T-helper 2 cell treated with Interferon-gamma antibody and Interleukin-4, amounts not matched to agents 5 μg/mL and 100 μg/mL, for 36 hours (primary cell): ENCODE measurements at regions not wholly inside any gene's neighbourhood (a gene's known extent, or its start where the extent isn't known, plus 50 kb on each side); places are given as distances from the start of the nearest gene placed in this dataset.

Source experiments
- DNase-seq: peaks from one replicate; pipeline ENCODE4 v3.0.0; 2021; ENCODE audit warnings: low spot score
- H3K27ac Mint-ChIP-seq: one replicate; pipeline ENCODE4 v1.8.0; 2021; ENCODE audit warnings: mild to moderate bottlenecking, mixed read lengths
- H3K27me3 Mint-ChIP-seq: one replicate; pipeline ENCODE4 v1.8.0; 2021; ENCODE audit warnings: low read depth, mixed read lengths
- H3K36me3 Mint-ChIP-seq: one replicate; pipeline ENCODE4 v1.8.0; 2021; ENCODE audit warnings: low read depth, mixed read lengths
- H3K4me1 Mint-ChIP-seq: one replicate; pipeline ENCODE4 v1.8.0; 2021; ENCODE audit warnings: low read depth, mixed read lengths
- H3K4me3 Mint-ChIP-seq: one replicate; pipeline ENCODE4 v1.8.0; 2022; ENCODE audit warnings: mild to moderate bottlenecking, moderate library complexity, mixed read lengths
- H3K9me3 Mint-ChIP-seq: one replicate; pipeline ENCODE4 v1.8.0; 2021; ENCODE audit warnings: mixed read lengths

DNA sequence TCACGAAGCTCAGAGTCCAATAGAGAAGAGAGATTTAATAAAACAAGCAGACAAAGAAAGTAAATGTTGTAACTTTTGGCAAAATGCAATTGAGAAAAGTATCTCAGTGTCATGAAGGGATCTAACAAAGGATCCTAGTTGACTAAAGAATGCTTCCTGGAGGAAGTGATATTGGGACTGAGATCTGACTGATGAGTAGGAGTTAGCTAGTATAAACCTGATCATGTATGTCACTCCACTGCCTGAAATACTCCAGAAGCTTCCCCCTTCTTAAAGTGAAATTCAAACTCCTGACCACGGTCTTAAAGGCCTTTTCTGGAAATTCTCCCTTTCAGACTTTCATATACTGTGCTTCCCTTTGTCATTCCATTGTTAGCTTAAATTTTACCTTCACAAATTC, 1102.4 kb upstream of the ZEB2 start:
- DNase-seq, result no peak
- Mint-ChIP-seq H3K36me3 (no peaks in the 10 kb centered on the region), H3K4me3 (no peak overlapping the region), H3K4me1 (no peaks in the 10 kb centered on the region), H3K27ac (no peak overlapping the region), H3K9me3 (no peaks in the 10 kb centered on the region), H3K27me3 (no peaks in the 10 kb centered on the region)

DNA sequence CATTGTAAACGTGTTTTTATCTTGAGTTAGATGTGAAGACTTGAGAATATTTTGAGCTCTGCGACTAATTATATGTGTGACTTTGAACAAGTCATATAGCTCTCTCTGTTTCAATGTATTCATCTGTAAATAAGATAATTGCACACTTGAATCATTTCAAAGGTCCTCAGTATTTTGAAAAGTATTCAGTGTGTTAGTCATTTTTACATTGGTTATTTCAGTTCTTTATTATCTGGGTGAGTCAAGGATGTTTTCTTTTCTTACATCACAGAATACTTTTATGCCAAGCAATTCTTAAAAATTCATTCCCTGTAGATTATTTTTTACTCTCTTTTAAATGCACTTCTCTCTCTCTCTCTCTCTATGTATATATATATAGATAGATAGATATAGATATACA, 1098.0 kb upstream of the ZEB2 start:
- no peak for DNase-seq
- Mint-ChIP-seq H3K4me3 (no peak overlapping the region), H3K27ac (no peak overlapping the region), H3K36me3 (no peaks in the 10 kb centered on the region), H3K4me1 (no peaks in the 10 kb centered on the region), H3K27me3 (no peaks in the 10 kb centered on the region), H3K9me3 (peaks cover 4% of the 10 kb centered on the region)

DNA sequence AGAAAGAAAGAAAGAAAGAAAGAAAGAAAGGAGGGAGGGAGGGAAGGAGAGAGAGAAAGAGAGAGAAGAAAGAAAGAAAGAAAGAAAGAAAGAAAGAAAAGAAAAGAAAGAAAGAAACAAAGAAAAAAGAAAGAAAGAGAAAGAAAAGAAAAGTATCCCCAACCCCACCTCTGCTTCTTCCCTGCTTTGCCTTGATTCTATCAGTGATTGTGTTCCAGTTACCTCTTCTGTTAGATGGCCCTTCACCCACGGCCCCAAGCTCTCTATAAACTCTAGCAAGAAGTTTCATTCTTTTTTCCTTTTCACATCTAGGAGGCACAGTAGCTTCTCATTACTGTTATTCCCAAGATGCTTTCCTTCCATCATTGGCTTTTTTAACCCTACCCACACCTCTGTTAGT, 1097.5 kb upstream of the ZEB2 start:
- Mint-ChIP-seq H3K36me3 (no peaks in the 10 kb centered on the region), H3K27me3 (no peaks in the 10 kb centered on the region), H3K4me1 (no peaks in the 10 kb centered on the region), H3K27ac (no peak overlapping the region), H3K4me3 (no peak overlapping the region), H3K9me3 (peaks cover 4% of the 10 kb centered on the region)
- no peak for DNase-seq

DNA sequence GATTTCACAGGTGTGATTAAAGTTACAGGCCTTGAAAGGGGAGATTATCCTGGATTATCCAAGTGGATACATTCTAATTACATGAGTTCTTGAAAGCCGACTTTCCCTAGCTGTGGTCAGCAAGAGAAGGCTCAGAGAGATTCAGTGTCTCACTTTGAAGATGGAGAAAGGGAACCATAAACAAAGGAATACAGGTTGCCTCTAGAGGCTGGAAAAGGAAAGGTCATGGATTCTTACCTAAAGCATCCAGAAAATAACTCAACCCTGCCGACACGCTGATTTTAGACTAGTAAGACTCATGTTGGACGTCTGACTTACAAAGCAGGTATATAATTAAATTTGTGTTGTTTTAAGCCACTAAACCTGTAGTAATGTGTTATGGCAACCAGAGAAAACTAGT, 1095.7 kb upstream of the ZEB2 start:
- Mint-ChIP-seq H3K9me3 (peaks cover 4% of the 10 kb centered on the region), H3K36me3 (no peaks in the 10 kb centered on the region), H3K4me1 (no peaks in the 10 kb centered on the region), H3K27ac (no peak overlapping the region), H3K4me3 (no peak overlapping the region), H3K27me3 (no peaks in the 10 kb centered on the region)
- DNase-seq, result no peak

DNA sequence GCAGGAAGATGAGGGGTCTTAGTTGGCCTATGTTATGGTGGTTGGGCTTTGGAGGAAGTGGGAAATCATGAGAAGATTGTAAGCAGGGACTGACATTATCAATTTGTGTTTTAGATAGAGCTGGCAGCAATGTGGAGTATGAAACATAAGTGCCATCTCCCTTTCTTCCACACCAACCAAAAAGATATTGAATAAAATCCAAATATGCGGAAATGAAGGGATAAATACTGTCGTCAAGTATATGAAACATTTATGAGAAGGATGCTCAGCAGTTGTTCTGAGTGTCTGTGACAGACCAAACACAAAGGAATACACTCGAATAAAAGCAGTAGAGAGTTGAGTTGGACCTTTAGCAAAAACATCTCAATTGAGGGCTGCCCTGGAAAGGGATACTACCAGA, 1090.0 kb upstream of the ZEB2 start:
- no peaks in the 10 kb centered on the region for H3K36me3 Mint-ChIP-seq
- no peaks in the 10 kb centered on the region for H3K4me1 Mint-ChIP-seq
- no peak overlapping the region for H3K27ac Mint-ChIP-seq
- H3K4me3 Mint-ChIP-seq, result no peak overlapping the region
- H3K9me3 Mint-ChIP-seq, result peaks cover 4% of the 10 kb centered on the region
- H3K27me3 Mint-ChIP-seq, result no peaks in the 10 kb centered on the region
- DNase-seq, result no peak

DNA sequence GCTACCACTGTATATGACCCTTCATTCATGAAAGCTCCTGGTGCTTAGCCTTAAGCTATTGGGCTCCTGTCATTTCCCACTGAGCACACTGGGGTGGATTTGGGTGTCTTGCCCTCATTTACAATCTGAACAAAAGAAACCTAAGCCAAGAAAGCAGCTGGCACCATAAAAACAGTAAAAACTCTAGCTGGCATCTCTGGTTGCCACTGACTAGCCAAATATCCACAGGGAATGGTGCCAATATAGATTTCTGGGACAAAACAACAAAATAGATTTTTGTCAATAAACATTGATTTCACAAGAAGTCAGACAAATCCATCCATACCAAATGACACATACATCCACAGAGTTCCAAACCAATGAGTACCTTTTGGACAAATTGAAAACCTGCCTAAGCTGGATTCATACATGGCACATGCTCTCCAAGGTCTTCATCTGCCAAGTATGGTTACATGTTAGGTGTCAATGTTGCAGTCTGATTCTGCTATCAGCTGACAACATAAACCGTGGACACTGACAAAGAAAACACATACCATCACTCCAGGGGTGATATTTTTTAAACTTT, 1081.5 kb upstream of the ZEB2 start:
- no peaks in the 10 kb centered on the region for H3K36me3 Mint-ChIP-seq
- no peak overlapping the region for H3K27ac Mint-ChIP-seq
- H3K9me3 Mint-ChIP-seq, result no peaks in the 10 kb centered on the region
- no peaks in the 10 kb centered on the region for H3K4me1 Mint-ChIP-seq
- no peaks in the 10 kb centered on the region for H3K27me3 Mint-ChIP-seq
- H3K4me3 Mint-ChIP-seq, result no peak overlapping the region
- DNase-seq, result no peak

DNA sequence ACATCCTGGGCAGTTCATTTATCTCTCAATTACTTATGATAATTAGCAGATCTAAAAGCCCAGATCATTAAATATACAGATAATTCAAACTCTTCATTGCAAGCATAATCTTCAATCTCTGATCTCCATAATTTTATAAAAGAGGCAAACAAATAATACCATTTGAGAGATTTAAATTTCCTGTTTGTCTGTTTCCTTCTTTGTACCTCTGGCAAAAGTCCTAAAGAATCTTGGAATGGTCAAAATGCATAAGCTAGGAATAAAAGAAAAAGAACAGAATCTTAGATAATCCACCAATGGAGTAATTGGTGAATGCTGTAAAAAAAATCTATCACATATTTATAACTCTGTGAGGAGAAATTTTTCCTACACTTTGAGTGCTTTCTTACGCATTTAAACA, 1080.9 kb upstream of the ZEB2 start:
- no peak for DNase-seq
- Mint-ChIP-seq H3K4me3 (no peak overlapping the region), H3K27ac (no peak overlapping the region), H3K4me1 (no peaks in the 10 kb centered on the region), H3K9me3 (no peaks in the 10 kb centered on the region), H3K36me3 (no peaks in the 10 kb centered on the region), H3K27me3 (no peaks in the 10 kb centered on the region)

DNA sequence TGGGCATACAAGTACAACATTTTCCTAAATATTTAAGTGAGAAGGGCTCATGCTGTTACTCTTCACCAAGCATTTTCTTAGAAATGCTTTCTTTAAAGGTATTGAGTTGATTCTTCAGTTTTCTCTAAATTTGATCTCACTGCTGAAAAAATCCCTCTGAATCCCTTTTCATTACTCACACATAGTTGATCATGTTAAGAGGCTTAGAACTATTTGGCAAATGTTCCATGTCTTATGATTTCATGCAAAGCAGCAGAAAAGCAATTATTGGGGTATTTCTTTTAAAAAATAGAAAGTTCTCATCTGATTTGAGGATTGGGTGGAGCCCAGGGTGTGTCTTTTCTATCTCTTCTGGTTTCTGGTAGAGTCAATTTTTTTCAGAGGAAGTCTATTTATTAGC, 1079.8 kb upstream of the ZEB2 start:
- no peak overlapping the region for H3K27ac Mint-ChIP-seq
- H3K4me3 Mint-ChIP-seq, result no peak overlapping the region
- DNase-seq, result no peak
- no peaks in the 10 kb centered on the region for H3K36me3 Mint-ChIP-seq
- no peaks in the 10 kb centered on the region for H3K27me3 Mint-ChIP-seq
- H3K4me1 Mint-ChIP-seq, result no peaks in the 10 kb centered on the region
- no peaks in the 10 kb centered on the region for H3K9me3 Mint-ChIP-seq

DNA sequence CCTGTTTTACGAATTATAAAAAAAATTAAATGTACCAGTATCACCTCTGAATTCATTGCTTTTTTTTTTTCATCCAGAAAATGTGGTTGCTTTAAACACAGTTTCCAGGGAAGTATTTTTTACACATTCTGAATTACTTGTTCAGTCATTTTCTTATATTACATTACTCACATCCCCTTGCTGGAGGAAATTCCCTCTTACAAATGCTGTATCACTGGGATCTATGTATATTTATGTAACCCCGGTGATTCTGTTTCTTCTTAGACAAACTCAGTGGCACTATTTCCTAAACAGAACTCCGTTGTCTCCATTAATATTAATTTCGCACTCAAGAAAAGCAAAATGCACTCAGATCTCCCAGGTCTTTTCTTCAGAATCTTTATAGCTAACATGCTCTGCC, 1078.5 kb upstream of the ZEB2 start:
- no peaks in the 10 kb centered on the region for H3K9me3 Mint-ChIP-seq
- H3K36me3 Mint-ChIP-seq, result no peaks in the 10 kb centered on the region
- DNase-seq, result no peak
- no peaks in the 10 kb centered on the region for H3K27me3 Mint-ChIP-seq
- no peak overlapping the region for H3K27ac Mint-ChIP-seq
- H3K4me3 Mint-ChIP-seq, result no peak overlapping the region
- no peaks in the 10 kb centered on the region for H3K4me1 Mint-ChIP-seq

DNA sequence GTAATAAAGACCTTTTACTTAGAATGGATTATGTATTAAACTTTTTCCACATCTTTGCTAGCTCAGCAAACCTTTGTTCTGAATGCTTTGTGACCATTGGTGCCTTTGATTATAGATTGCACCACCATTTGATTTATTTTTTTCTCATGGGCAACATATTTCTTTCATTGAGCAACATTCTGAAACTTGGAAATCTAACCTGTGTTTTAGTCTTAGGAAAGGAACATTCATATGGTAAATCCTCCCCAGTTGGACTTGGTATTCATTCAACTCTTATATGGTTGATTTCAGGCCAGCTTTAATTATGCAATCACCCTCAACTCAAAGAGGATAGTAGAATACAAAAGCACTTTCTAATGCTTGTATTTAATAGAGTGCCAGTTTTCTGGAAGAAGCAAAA, 1077.9 kb upstream of the ZEB2 start:
- Mint-ChIP-seq H3K4me3 (no peak overlapping the region), H3K9me3 (no peaks in the 10 kb centered on the region), H3K4me1 (no peaks in the 10 kb centered on the region), H3K27ac (no peak overlapping the region), H3K36me3 (no peaks in the 10 kb centered on the region), H3K27me3 (no peaks in the 10 kb centered on the region)
- no peak for DNase-seq

DNA sequence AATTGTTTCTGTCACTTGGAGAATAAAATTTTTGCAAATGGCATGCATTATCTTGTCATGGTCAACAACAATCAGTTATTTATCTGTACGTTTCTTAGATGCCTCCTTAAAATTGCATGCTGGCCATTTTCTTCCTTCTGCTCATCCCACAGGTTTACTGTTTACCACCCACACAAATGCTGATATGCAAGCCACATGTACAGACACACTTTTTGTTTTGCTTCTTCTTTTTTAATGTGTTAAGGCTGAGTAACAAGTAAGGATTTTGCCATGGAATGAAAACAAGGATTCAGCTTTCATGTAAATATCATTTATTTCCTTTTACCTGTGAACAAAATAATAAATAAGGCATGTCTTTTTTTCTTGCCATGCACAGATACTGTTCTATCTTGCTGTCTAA, 1077.1 kb upstream of the ZEB2 start:
- no peak for DNase-seq
- no peaks in the 10 kb centered on the region for H3K4me1 Mint-ChIP-seq
- no peak overlapping the region for H3K27ac Mint-ChIP-seq
- no peaks in the 10 kb centered on the region for H3K9me3 Mint-ChIP-seq
- no peaks in the 10 kb centered on the region for H3K27me3 Mint-ChIP-seq
- H3K4me3 Mint-ChIP-seq, result no peak overlapping the region
- no peaks in the 10 kb centered on the region for H3K36me3 Mint-ChIP-seq

DNA sequence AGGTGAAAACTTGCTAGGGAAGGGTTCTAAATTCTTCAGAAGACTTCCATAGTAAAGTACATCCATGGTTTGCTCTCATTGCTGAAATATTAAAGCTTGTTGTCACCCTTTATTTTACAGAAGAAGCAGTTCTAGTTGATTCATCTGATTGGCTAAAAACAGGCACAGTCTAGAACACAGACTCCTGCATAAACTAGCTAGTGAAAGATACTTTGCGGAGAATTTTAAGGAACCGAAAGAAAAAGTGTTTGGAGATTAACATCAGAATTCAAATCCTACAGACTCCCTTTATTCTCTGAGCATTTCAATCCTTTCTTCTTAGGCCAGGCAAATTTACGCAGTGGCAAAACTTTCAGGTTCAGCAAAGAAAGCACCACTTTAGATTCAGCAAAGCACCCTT, 1076.5 kb upstream of the ZEB2 start:
- no peak overlapping the region for H3K4me3 Mint-ChIP-seq
- H3K36me3 Mint-ChIP-seq, result no peaks in the 10 kb centered on the region
- H3K27me3 Mint-ChIP-seq, result no peaks in the 10 kb centered on the region
- H3K4me1 Mint-ChIP-seq, result no peaks in the 10 kb centered on the region
- no peaks in the 10 kb centered on the region for H3K9me3 Mint-ChIP-seq
- no peak overlapping the region for H3K27ac Mint-ChIP-seq
- no peak for DNase-seq

DNA sequence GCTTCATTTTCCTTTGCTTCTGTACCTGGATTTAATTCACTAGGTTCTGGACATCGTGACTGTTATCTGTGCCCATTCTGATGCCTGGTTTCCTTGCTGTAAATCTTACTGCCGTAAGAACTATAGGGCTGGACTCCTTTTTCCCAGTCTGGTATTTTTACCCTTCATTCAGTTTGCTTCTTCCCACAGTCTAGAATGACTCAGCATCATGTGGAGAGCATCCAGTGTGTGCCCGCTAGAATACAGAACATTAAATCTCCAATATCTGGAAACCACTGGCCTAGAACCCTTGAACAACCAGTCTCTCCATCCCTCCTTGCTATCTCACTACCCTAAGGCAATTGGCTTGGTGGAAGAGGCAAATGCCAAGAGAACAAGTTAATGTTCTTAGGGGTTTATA, 1075.4 kb upstream of the ZEB2 start:
- no peak for DNase-seq
- Mint-ChIP-seq H3K4me3 (no peak overlapping the region), H3K4me1 (no peaks in the 10 kb centered on the region), H3K27ac (no peak overlapping the region), H3K36me3 (no peaks in the 10 kb centered on the region), H3K9me3 (no peaks in the 10 kb centered on the region), H3K27me3 (no peaks in the 10 kb centered on the region)

DNA sequence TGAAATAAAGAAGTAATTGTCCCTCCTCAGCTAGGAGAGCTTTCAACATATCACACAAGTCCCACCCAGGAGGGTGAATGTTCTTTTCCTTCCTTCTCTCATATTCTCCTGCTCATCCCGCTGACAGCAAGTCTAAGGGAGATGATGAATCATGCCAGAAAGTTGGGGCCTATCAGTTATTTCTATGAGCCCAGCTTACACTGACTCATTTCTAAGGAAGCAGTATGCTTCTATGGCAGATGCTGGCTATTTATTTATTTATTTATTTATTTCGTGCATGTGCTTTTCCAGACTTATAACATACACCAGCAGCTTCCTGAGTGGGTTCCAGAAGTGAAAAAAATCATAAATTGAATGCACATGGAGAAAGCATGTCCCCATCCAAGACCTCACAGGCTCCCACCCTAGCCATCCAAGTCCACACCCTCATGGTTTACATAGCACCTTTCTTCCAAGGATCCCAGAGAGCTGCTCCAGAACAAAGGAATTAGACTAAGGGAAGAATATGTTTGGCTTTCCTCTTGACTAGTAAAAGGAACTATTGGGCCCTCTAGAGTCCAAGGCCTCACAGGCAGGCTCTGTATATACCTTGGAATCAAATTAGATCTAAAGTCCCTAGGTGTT, 1074.2 kb upstream of the ZEB2 start:
- Mint-ChIP-seq H3K27ac (no peak overlapping the region), H3K4me1 (no peaks in the 10 kb centered on the region), H3K4me3 (no peak overlapping the region), H3K9me3 (no peaks in the 10 kb centered on the region), H3K36me3 (no peaks in the 10 kb centered on the region), H3K27me3 (no peaks in the 10 kb centered on the region)
- DNase-seq, result no peak

DNA sequence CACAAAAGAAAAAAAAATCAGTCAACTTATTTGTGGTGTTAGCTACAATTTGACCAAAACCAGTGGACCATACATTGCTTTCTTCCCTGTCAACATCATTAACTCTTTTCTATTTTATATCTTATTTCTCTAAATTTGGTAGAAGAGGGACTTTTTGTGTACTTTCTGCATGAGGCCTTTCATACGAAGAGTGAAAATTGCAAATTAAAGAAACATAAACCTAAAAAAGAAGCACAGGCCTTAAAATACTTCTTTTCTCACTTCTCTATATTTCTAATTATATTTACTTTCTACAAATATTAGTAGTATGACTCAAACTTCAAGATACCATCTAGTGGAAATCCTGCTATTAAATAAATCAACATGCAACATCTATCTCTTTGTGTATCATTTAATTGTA, 1073.4 kb upstream of the ZEB2 start:
- no peaks in the 10 kb centered on the region for H3K4me1 Mint-ChIP-seq
- H3K27ac Mint-ChIP-seq, result no peak overlapping the region
- no peaks in the 10 kb centered on the region for H3K9me3 Mint-ChIP-seq
- H3K36me3 Mint-ChIP-seq, result no peaks in the 10 kb centered on the region
- H3K27me3 Mint-ChIP-seq, result no peaks in the 10 kb centered on the region
- H3K4me3 Mint-ChIP-seq, result no peak overlapping the region
- no peak for DNase-seq
